ENCODE measurements at regions not wholly inside any gene's neighbourhood (a gene's known extent, or its start where the extent isn't known, plus 50 kb on each side); places are given as distances from the start of the nearest gene placed in this dataset.

DNA sequence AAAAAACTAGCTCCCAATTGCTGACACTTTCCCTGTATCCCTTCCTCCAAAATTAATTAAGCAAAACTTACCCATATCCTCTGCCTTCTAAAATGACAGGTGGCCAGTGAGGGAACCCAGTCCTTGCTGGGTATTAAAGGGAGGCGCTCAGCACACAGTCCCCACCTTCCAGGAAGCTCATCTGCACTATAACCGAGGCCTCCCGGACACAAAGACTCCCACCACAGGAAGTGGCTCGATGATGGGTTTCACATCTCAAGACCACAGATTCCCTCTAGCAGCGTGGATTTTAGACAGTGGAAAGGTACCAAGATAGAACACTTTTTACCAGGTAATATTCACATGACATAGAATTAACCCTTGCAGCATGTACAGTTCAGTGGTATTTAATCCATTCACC is 126.8 kb upstream of the NCOR2 start:
- H3K27ac Mint-ChIP-seq (ENCODE audit: unreplicated experiment), result no peak overlapping the region
- intact Hi-C loops (cut with micrococcal nuclease; ENCODE audit: unreplicated experiment), result no loop called here
- H3K4me1 Mint-ChIP-seq (ENCODE audit: low read depth, unreplicated experiment), result peaks cover 5% of the 10 kb centered on the region
- TF ChIP-seq CTCF (IDR thresholded peaks at IDR 0.05; ENCODE audit: insufficient read depth in 1 of 2, low read depth in 1 of 2, low read length in 1 of 2, severe bottlenecking in 1 of 2, unreplicated experiment in 1 of 2), result no peak
- Histone ChIP-seq H3K9me3 (0 out of 2 replicates have a peak, but pooled peaks cover 3% of the 10 kb centered on the region), H3K4me1 (no peaks in the 10 kb centered on the region), H3K36me3 (ENCODE audit: control insufficient read depth, insufficient read depth, low read length) (no peaks in the 10 kb centered on the region), H3K27me3 (replicated peaks; ENCODE audit: control insufficient read depth, insufficient read depth, low read length) (no peaks in the 10 kb centered on the region), H3K4me3 (ENCODE audit: low read depth, low read length) (no peak overlapping the region)
- CTCF ChIA-PET, result no interaction called here
- no peaks in the 10 kb centered on the region for H3K36me3 Mint-ChIP-seq (ENCODE audit: insufficient read depth, unreplicated experiment)
- no peak for DNase-seq
- no peaks in the 10 kb centered on the region for H3K9me3 Mint-ChIP-seq (ENCODE audit: unreplicated experiment)
- no peak overlapping the region for H3K4me3 Mint-ChIP-seq (ENCODE audit: unreplicated experiment)
- no peaks in the 10 kb centered on the region for H3K27me3 Mint-ChIP-seq (ENCODE audit: insufficient read depth, unreplicated experiment)
- BruUV-seq (replicated peaks), result no TSS peak
- POLR2A ChIA-PET, result no interaction called here

DNA sequence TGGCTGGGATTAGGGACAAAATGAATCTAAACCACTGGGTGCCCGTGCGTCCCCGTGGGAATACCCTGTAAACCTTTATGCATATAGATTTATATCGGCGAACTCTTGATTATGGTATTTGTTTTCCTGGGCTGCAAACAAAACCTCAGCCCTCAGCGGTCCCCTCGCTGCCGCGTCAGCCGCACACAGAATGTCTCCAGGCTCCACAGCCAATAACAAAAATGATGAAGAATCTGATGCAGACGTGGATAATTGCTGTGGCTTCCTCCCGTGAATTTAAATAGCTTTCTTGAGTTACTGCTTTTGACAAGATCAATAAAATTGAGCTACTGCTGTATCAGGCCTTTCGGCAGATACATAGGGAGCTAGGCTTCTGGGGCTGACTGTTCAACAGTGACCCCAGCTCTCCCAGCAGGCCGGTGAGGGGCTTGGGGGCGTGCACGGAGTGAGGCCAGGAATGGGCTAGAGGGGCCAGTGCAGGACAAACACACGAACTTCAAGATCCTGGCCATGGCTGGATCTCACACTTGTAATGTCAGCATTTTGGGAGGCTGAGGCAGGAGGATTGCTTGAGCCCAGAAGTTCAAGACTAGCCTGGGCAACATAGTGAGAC is 125.8 kb upstream of the NCOR2 start:
- POLR2A ChIA-PET, result no interaction called here
- H3K4me3 Mint-ChIP-seq (ENCODE audit: unreplicated experiment), result no peak overlapping the region
- Histone ChIP-seq H3K4me1 (no peaks in the 10 kb centered on the region), H3K27me3 (replicated peaks; ENCODE audit: control insufficient read depth, insufficient read depth, low read length) (no peaks in the 10 kb centered on the region), H3K36me3 (ENCODE audit: control insufficient read depth, insufficient read depth, low read length) (no peaks in the 10 kb centered on the region), H3K4me3 (ENCODE audit: low read depth, low read length) (no peak overlapping the region), H3K9me3 (0 out of 2 replicates have a peak, but pooled peaks cover 3% of the 10 kb centered on the region)
- H3K27me3 Mint-ChIP-seq (ENCODE audit: insufficient read depth, unreplicated experiment), result no peaks in the 10 kb centered on the region
- CTCF ChIA-PET, result no interaction called here
- H3K9me3 Mint-ChIP-seq (ENCODE audit: unreplicated experiment), result no peaks in the 10 kb centered on the region
- no peaks in the 10 kb centered on the region for H3K36me3 Mint-ChIP-seq (ENCODE audit: insufficient read depth, unreplicated experiment)
- intact Hi-C loops (cut with micrococcal nuclease; ENCODE audit: unreplicated experiment), result no loop called here
- no peaks in the 10 kb centered on the region for H3K4me1 Mint-ChIP-seq (ENCODE audit: low read depth, unreplicated experiment)
- no peak for DNase-seq
- BruUV-seq (replicated peaks), result no TSS peak
- TF ChIP-seq CTCF (IDR thresholded peaks at IDR 0.05; ENCODE audit: insufficient read depth in 1 of 2, low read depth in 1 of 2, low read length in 1 of 2, severe bottlenecking in 1 of 2, unreplicated experiment in 1 of 2), result no peak
- H3K27ac Mint-ChIP-seq (ENCODE audit: unreplicated experiment), result no peak overlapping the region

- intact Hi-C loops (cut with micrococcal nuclease; ENCODE audit: unreplicated experiment), result no loop called here
- Mint-ChIP-seq H3K9me3 (ENCODE audit: unreplicated experiment) (no peaks in the 10 kb centered on the region), H3K36me3 (ENCODE audit: insufficient read depth, unreplicated experiment) (no peaks in the 10 kb centered on the region), H3K4me1 (ENCODE audit: low read depth, unreplicated experiment) (peaks cover 3% of the 10 kb centered on the region), H3K27me3 (ENCODE audit: insufficient read depth, unreplicated experiment) (no peaks in the 10 kb centered on the region), H3K4me3 (ENCODE audit: unreplicated experiment) (no peak overlapping the region), H3K27ac (ENCODE audit: unreplicated experiment) (no peak overlapping the region)
- no peaks in the 10 kb centered on the region for H3K27me3 ChIP-seq (replicated peaks; ENCODE audit: control insufficient read depth, insufficient read depth, low read length)
- H3K9me3 ChIP-seq, result 0 out of 2 replicates have a peak, but pooled peaks cover 3% of the 10 kb centered on the region
- no peak for DNase-seq
- no peaks in the 10 kb centered on the region for H3K4me1 ChIP-seq
- POLR2A ChIA-PET, result no interaction called here
- no TSS peak for BruUV-seq (replicated peaks)
- TF ChIP-seq CTCF (IDR thresholded peaks at IDR 0.05; ENCODE audit: insufficient read depth in 1 of 2, low read depth in 1 of 2, low read length in 1 of 2, severe bottlenecking in 1 of 2, unreplicated experiment in 1 of 2), result no peak
- no peak overlapping the region for H3K4me3 ChIP-seq (ENCODE audit: low read depth, low read length)
- no peaks in the 10 kb centered on the region for H3K36me3 ChIP-seq (ENCODE audit: control insufficient read depth, insufficient read depth, low read length)
- CTCF ChIA-PET, result no interaction called here
Measured at GRCh38 chr12:124692443-124692842, 125.0 kb upstream of the NCOR2 start.
